Testis (tissue), 2 donors: ENCODE measurements at regions not wholly inside any gene's neighbourhood (a gene's known extent, or its start where the extent isn't known, plus 50 kb on each side); places are given as distances from the start of the nearest gene placed in this dataset.

ENCODE experiments used
- DNase-seq: peaks from one replicate; pipeline ENCODE4 v3.0.0-alpha.2; 2019
- H3K27ac ChIP-seq, 2 donors: fragments of 200-600 bp; sonication (generic); one replicate each; pipeline ENCODE4 v1.5.1; 2019
- H3K27me3 ChIP-seq: fragments of 200-600 bp; sonication (generic); one replicate; pipeline ENCODE4 v1.5.1; 2019
- H3K36me3 ChIP-seq: fragments of 200-600 bp; sonication (generic); one replicate; pipeline ENCODE4 v1.5.1; 2017; ENCODE audit warnings: low read depth; ENCODE audit errors: missing control alignments
- H3K4me1 ChIP-seq: fragments of 200-600 bp; sonication (generic); one replicate; pipeline ENCODE4 v1.5.1; 2019
- H3K4me3 ChIP-seq, 2 donors: fragments of 200-600 bp; sonication (generic); one replicate each; pipeline ENCODE4 v1.5.1; 2017 to 2019
- H3K9me3 ChIP-seq: fragments of 200-600 bp; sonication (generic); one replicate; pipeline ENCODE4 v1.5.1; 2017
- CTCF ChIP-seq, 3 experiments: fragments of 450-650 bp in 2 of 3; fragments of 200-600 bp in 1 of 3; sonication (generic) in 1 of 3; IDR thresholded peaks; one replicate each; pipeline ENCODE4 v1.5.1; 2016 to 2019; ENCODE audit warnings: antibody characterized with exemption in 3 of 3, mild to moderate bottlenecking in 2 of 3, moderate library complexity in 1 of 3
- POLR2A ChIP-seq: fragments of 450-650 bp; IDR thresholded peaks from one replicate; pipeline ENCODE4 v1.6.1; 2017; ENCODE audit warnings: antibody characterized with exemption, mild to moderate bottlenecking, moderate library complexity
- WGBS, 2 donors: methylation state at CpG; one replicate each; pipeline ENCODE4 v1.1.5; 2018; 5-methylcytosine and 5-hydroxymethylcytosine counted together
- intact Hi-C: fragments of 100-400 bp; cut with DNase I; formaldehyde crosslinking; loops from one replicate; pipeline ENCODE4 v1.15.1; 2023; ENCODE audit warnings: low total_unique reads

GRCh38 chr5:145433077-145433476 lies 402.1 kb downstream of the PRELID2 start:
- no peak overlapping the region for H3K4me3 ChIP-seq
- H3K9me3 ChIP-seq = no peaks in the 10 kb centered on the region
- H3K27me3 ChIP-seq = no peaks in the 10 kb centered on the region
- H3K27ac ChIP-seq = no peak overlapping the region
- no peak for DNase-seq
- no peak for TF ChIP-seq CTCF (IDR thresholded peaks at IDR 0.05)
- TF ChIP-seq POLR2A = no peak
- H3K36me3 ChIP-seq = no peaks in the 10 kb centered on the region
- H3K4me1 ChIP-seq = no peaks in the 10 kb centered on the region
- WGBS, 2 donors = 87 to 92% methylated on average over 3 of the region's 3 CpGs
- intact Hi-C loops = no loop called here

DNA sequence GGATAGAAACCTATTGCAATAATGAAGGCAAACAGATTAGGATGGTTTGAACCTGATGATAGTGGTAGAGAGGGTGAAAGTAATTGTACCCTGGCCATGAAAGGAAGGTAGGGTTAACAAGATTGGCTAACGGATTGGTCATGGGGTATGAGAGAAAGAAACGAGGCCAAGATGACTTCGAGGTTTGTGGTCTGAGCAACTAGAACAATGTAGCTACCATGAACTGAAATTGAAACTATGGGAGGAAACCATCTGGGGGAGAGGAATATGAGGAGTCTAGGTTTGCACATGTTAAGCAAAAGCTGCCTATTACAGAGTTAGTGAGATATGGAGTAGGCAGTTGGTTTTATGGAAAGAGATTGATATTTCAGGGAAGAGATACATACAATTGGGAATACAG lies 406.0 kb downstream of the PRELID2 start:
- H3K9me3 ChIP-seq = no peaks in the 10 kb centered on the region
- H3K27me3 ChIP-seq = no peaks in the 10 kb centered on the region
- intact Hi-C loops = no loop called here
- no peak overlapping the region for H3K4me3 ChIP-seq
- H3K36me3 ChIP-seq = no peaks in the 10 kb centered on the region
- H3K4me1 ChIP-seq = no peaks in the 10 kb centered on the region
- TF ChIP-seq CTCF (IDR thresholded peaks at IDR 0.05) (no peak), POLR2A (no peak)
- H3K27ac ChIP-seq = no peak overlapping the region
- no peak for DNase-seq
- 52 to 64% methylated on average over 3 of the region's 3 CpGs for WGBS, 2 donors

- intact Hi-C loops = no loop called here
- no peak overlapping the region for H3K4me3 ChIP-seq
- H3K9me3 ChIP-seq = no peaks in the 10 kb centered on the region
- WGBS, 2 donors = 80 to 92% methylated on average over 1 of the region's 1 CpG
- H3K36me3 ChIP-seq = no peaks in the 10 kb centered on the region
- no peaks in the 10 kb centered on the region for H3K4me1 ChIP-seq
- H3K27me3 ChIP-seq = no peaks in the 10 kb centered on the region
- DNase-seq = no peak
- TF ChIP-seq POLR2A = no peak
- no peak for TF ChIP-seq CTCF (IDR thresholded peaks at IDR 0.05)
- no peak overlapping the region for H3K27ac ChIP-seq
Measured at GRCh38 chr5:145408048-145408341, 427.1 kb downstream of the PRELID2 start.

GRCh38 chr5:145407300-145408047 lies 427.7 kb downstream of the PRELID2 start:
- TF ChIP-seq CTCF (IDR thresholded peaks at IDR 0.05) = no peak
- TF ChIP-seq POLR2A = no peak
- Histone ChIP-seq H3K27ac (no peak overlapping the region), H3K4me1 (no peaks in the 10 kb centered on the region), H3K9me3 (no peaks in the 10 kb centered on the region), H3K4me3 (no peak overlapping the region), H3K36me3 (no peaks in the 10 kb centered on the region), H3K27me3 (no peaks in the 10 kb centered on the region)
- intact Hi-C loops = no loop called here
- no peak for DNase-seq
- 63 to 73% methylated on average over 2 of the region's 2 CpGs for WGBS, 2 donors

GRCh38 chr5:145403992-145404391 lies 431.1 kb downstream of the PRELID2 start:
- Histone ChIP-seq H3K36me3 (no peaks in the 10 kb centered on the region), H3K27me3 (no peaks in the 10 kb centered on the region), H3K9me3 (no peaks in the 10 kb centered on the region), H3K27ac (no peak overlapping the region), H3K4me1 (no peaks in the 10 kb centered on the region), H3K4me3 (no peak overlapping the region)
- TF ChIP-seq CTCF (IDR thresholded peaks at IDR 0.05) = no peak
- TF ChIP-seq POLR2A = no peak
- 89 to 91% methylated on average over 7 of the region's 7 CpGs for WGBS, 2 donors
- intact Hi-C loops = no loop called here
- DNase-seq = no peak
